WTC11 (cell line): ENCODE measurements at regions not wholly inside any gene's neighbourhood (a gene's known extent, or its start where the extent isn't known, plus 50 kb on each side); places are given as distances from the start of the nearest gene placed in this dataset.
A peak's percentile ranks its signal among the peaks of the same experiment; 100 is the strongest.

Experiments used
- ATAC-seq: fragments of 200-7000 bp; cut with Tn5 transposase; 2 replicates; pipeline ENCODE4 v1.10.0; 2021; ENCODE audit warnings: mild to moderate bottlenecking, moderate library complexity
- CTCF ChIA-PET: fragments of 300-600 bp; sonication (Branson Sonifier 250); formaldehyde crosslinking; loops from one replicate; lab custom pipeline; 2021; ENCODE audit warnings: antibody characterized with exemption; lab: Charles Lee
- POLR2A ChIA-PET: fragments of 350-600 bp; sonication (Branson Sonifier 250); formaldehyde crosslinking; loops from one replicate; lab custom pipeline; 2021; ENCODE audit warnings: antibody characterized with exemption; lab: Charles Lee
- DNase-seq: peaks from one replicate; pipeline ENCODE4 v3.0.0; 2021; ENCODE audit warnings: low spot score
- H3K27ac Mint-ChIP-seq: 2 replicates; pipeline ENCODE4 v1.8.0; 2021; ENCODE audit warnings: mixed read lengths
- H3K27me3 Mint-ChIP-seq: 2 replicates; pipeline ENCODE4 v1.8.0; 2021; ENCODE audit warnings: low read depth, mild to moderate bottlenecking, moderate library complexity, mixed read lengths
- H3K36me3 Mint-ChIP-seq: 2 replicates; pipeline ENCODE4 v1.8.0; 2021; ENCODE audit warnings: mixed read lengths
- H3K4me1 Mint-ChIP-seq: 2 replicates; pipeline ENCODE4 v1.8.0; 2022; ENCODE audit warnings: mixed read lengths
- H3K4me3 Mint-ChIP-seq: 2 replicates; pipeline ENCODE4 v1.8.0; 2021; ENCODE audit warnings: mild to moderate bottlenecking, moderate library complexity, mixed read lengths
- H3K9me3 Mint-ChIP-seq: 2 replicates; pipeline ENCODE4 v1.8.0; 2021; ENCODE audit warnings: mixed read lengths
- AFF4 ChIP-seq: sonication (generic); formaldehyde crosslinking; IDR thresholded peaks from 2 replicates; pipeline ENCODE4 v1.8.1; 2023; ENCODE audit warnings: mild to moderate bottlenecking, missing genetic modification reagents, borderline replicate concordance
- AR ChIP-seq: fragments of 250-450 bp; sonication (Bioruptor Pico); IDR thresholded peaks from 2 replicates; pipeline ENCODE4 v1.9.0; 2021; ENCODE audit warnings: mild to moderate bottlenecking
- ATF2 ChIP-seq: sonication (generic); formaldehyde crosslinking; IDR thresholded peaks from 2 replicates; pipeline ENCODE4 v1.8.1; 2022; ENCODE audit warnings: low read depth, missing genetic modification reagents, borderline replicate concordance
- ATF6 ChIP-seq: sonication (generic); formaldehyde crosslinking; IDR thresholded peaks from 2 replicates; pipeline ENCODE4 v1.8.1; 2023; ENCODE audit warnings: mild to moderate bottlenecking, missing genetic modification reagents
- CBFB ChIP-seq: sonication (generic); formaldehyde crosslinking; IDR thresholded peaks from 2 replicates; pipeline ENCODE4 v1.8.1; 2022; ENCODE audit warnings: mild to moderate bottlenecking, low read depth, missing genetic modification reagents
- CREB1 ChIP-seq: sonication (generic); formaldehyde crosslinking; IDR thresholded peaks from 2 replicates; pipeline ENCODE4 v1.8.0; 2023; ENCODE audit warnings: mild to moderate bottlenecking, missing genetic modification reagents
- E2F4 ChIP-seq: sonication (generic); formaldehyde crosslinking; IDR thresholded peaks from 2 replicates; pipeline ENCODE4 v1.8.1; 2022; ENCODE audit warnings: low read depth, mild to moderate bottlenecking, moderate library complexity, missing genetic modification reagents, borderline replicate concordance
- ERG ChIP-seq: fragments of 250-450 bp; sonication (Bioruptor Pico); IDR thresholded peaks from 2 replicates; pipeline ENCODE4 v1.8.0; 2021; ENCODE audit warnings: mild to moderate bottlenecking
- FOXP4 ChIP-seq: sonication (generic); formaldehyde crosslinking; IDR thresholded peaks from 2 replicates; pipeline ENCODE4 v1.8.0; 2022; ENCODE audit warnings: mild to moderate bottlenecking, missing genetic modification reagents
- HMGXB4 ChIP-seq: sonication (generic); formaldehyde crosslinking; IDR thresholded peaks from 2 replicates; pipeline ENCODE4 v1.8.1; 2023; ENCODE audit warnings: mild to moderate bottlenecking, moderate library complexity, missing genetic modification reagents
- OVOL2 ChIP-seq: fragments of 250-450 bp; sonication (Bioruptor Pico); IDR thresholded peaks from 2 replicates; pipeline ENCODE4 v1.9.0; 2021; ENCODE audit warnings: mild to moderate bottlenecking, borderline replicate concordance
- ZBTB43 ChIP-seq: sonication (generic); formaldehyde crosslinking; IDR thresholded peaks from 2 replicates; pipeline ENCODE4 v1.8.1; 2023; ENCODE audit warnings: mild to moderate bottlenecking, missing genetic modification reagents
- ZNF121 ChIP-seq: sonication (generic); formaldehyde crosslinking; IDR thresholded peaks from 2 replicates; pipeline ENCODE4 v1.8.0; 2023; ENCODE audit warnings: missing genetic modification reagents
- ZNF512 ChIP-seq: sonication (generic); formaldehyde crosslinking; IDR thresholded peaks from 2 replicates; pipeline ENCODE4 v1.8.1; 2022; ENCODE audit warnings: missing genetic modification reagents, borderline replicate concordance

GRCh38 chr5:124972703-124973102, 226.3 kb upstream of the ZNF608 start:
- POLR2A ChIA-PET: interaction anchor here (0.6 kb wide), 1 partner anchor 21 kb away, joined by 7 read pairs; no protein-coding TSS in a partner anchor
- no peak overlapping the region for H3K4me3 Mint-ChIP-seq
- H3K4me1 Mint-ChIP-seq: peaks cover 30% of the 10 kb centered on the region
- H3K27ac Mint-ChIP-seq: no peak overlapping the region
- peaks cover 32% of the 10 kb centered on the region for H3K9me3 Mint-ChIP-seq
- peaks cover 17% of the 10 kb centered on the region for H3K27me3 Mint-ChIP-seq
- peak; percentile 52; the same call in 1 of the 2 replicates for ATAC-seq
- CTCF ChIA-PET: interaction anchor here (0.7 to 1.2 kb wide), 2 partner anchors 14 to 166 kb away, joined by 3 to 4 read pairs; no protein-coding TSS in a partner anchor
- peak; percentile 54 for DNase-seq
- TF ChIP-seq ZNF512 (no peak), ATF6 (no peak), ATF2 (CRISPR knock-in tag) (no peak), HMGXB4 (no peak), OVOL2 (no peak), ZNF121 (CRISPR knock-in tag) (no peak), E2F4 (CRISPR knock-in tag) (no peak), FOXP4 (CRISPR knock-in tag) (no peak), AR (CRISPR knock-in tag) (no peak)
- peaks cover 39% of the 10 kb centered on the region for H3K36me3 Mint-ChIP-seq

- POLR2A ChIA-PET: no interaction called here
- peak; percentile 50 for ATAC-seq
- Mint-ChIP-seq H3K27me3 (peaks cover 17% of the 10 kb centered on the region), H3K36me3 (peaks cover 45% of the 10 kb centered on the region), H3K27ac (peak overlapping the region; percentile 56), H3K9me3 (peaks cover 37% of the 10 kb centered on the region), H3K4me3 (no peak overlapping the region), H3K4me1 (peaks cover 32% of the 10 kb centered on the region)
- CTCF ChIA-PET: no interaction called here
- DNase-seq: no peak
- TF ChIP-seq CBFB (no peak), CREB1 (CRISPR knock-in tag) (no peak), ZBTB43 (CRISPR knock-in tag) (no peak), AFF4 (CRISPR knock-in tag) (no peak), ERG (CRISPR knock-in tag) (no peak)
Measured at GRCh38 chr5:124973661-124974060, 227.2 kb upstream of the ZNF608 start.
